Activated naive CD4-positive, alpha-beta T cell treated with anti-CD3 and anti-CD28 coated beads for 36 hours (primary cell): ENCODE measurements at regions not wholly inside any gene's neighbourhood (a gene's known extent, or its start where the extent isn't known, plus 50 kb on each side); places are given as distances from the start of the nearest gene placed in this dataset.
"Not testable (repeated sequence)": the region's sequence is repeated elsewhere in the genome, so short reads cannot be mapped to it uniquely, and the experiment has no call there.

Experiments
- CTCF ChIA-PET: fragments of 350-600 bp; sonication (Branson Sonifier 250); formaldehyde crosslinking; loops from one replicate; lab custom pipeline; 2021; ENCODE audit warnings: antibody characterized with exemption; lab: Charles Lee
- DNase-seq: peaks from one replicate; pipeline ENCODE4 v3.0.0-alpha.2; 2020
- H3K27ac Mint-ChIP-seq: one replicate; pipeline ENCODE4 v1.8.0; 2021; ENCODE audit warnings: mild to moderate bottlenecking, mixed read lengths
- H3K27me3 Mint-ChIP-seq: one replicate; pipeline ENCODE4 v1.8.0; 2021; ENCODE audit warnings: low read depth, mixed read lengths
- H3K36me3 Mint-ChIP-seq: one replicate; pipeline ENCODE4 v1.8.0; 2021; ENCODE audit warnings: low read depth, mixed read lengths
- H3K4me1 Mint-ChIP-seq: one replicate; pipeline ENCODE4 v1.8.0; 2021; ENCODE audit warnings: low read depth, mixed read lengths
- H3K4me3 Mint-ChIP-seq: one replicate; pipeline ENCODE4 v1.8.0; 2021; ENCODE audit warnings: mild to moderate bottlenecking, moderate library complexity, mixed read lengths
- H3K9me3 Mint-ChIP-seq: one replicate; pipeline ENCODE4 v1.8.0; 2021; ENCODE audit warnings: mixed read lengths
- intact Hi-C: fragments of 100-400 bp; cut with micrococcal nuclease; formaldehyde crosslinking; loops from one replicate; pipeline ENCODE4 v1.15.1; 2023

GRCh38 chr5:117160391-117160790, 585.8 kb upstream of the SEMA6A start:
- Mint-ChIP-seq H3K4me3 (no peak overlapping the region), H3K27me3 (no peaks in the 10 kb centered on the region), H3K27ac (no peak overlapping the region), H3K36me3 (no peaks in the 10 kb centered on the region), H3K9me3 (no peaks in the 10 kb centered on the region), H3K4me1 (no peaks in the 10 kb centered on the region)
- no peak for DNase-seq
- CTCF ChIA-PET = interaction anchor here (0.6 to 0.7 kb wide), 2 partner anchors 13 to 29 kb away, joined by 3 read pairs; no protein-coding TSS in a partner anchor
- intact Hi-C loops = no loop called here

- Mint-ChIP-seq H3K4me3 (no peak overlapping the region), H3K9me3 (peaks cover 1% of the 10 kb centered on the region), H3K27ac (no peak overlapping the region), H3K27me3 (no peaks in the 10 kb centered on the region), H3K36me3 (no peaks in the 10 kb centered on the region), H3K4me1 (no peaks in the 10 kb centered on the region)
- CTCF ChIA-PET = no interaction called here
- DNase-seq = no peak
- intact Hi-C loops = no loop called here
These were observed 574.7 kb upstream of the SEMA6A start for GRCh38 chr5:117149312-117149711.

GRCh38 chr5:117144086-117144485, 569.5 kb upstream of the SEMA6A start:
- Mint-ChIP-seq H3K27ac (no peak overlapping the region), H3K27me3 (no peaks in the 10 kb centered on the region)
- intact Hi-C loops = no loop called here

GRCh38 chr5:117143406-117143805, 568.8 kb upstream of the SEMA6A start:
- no peak for DNase-seq
- Mint-ChIP-seq H3K27ac (no peak overlapping the region), H3K36me3 (no peaks in the 10 kb centered on the region), H3K9me3 (no peaks in the 10 kb centered on the region), H3K4me3 (no peak overlapping the region), H3K27me3 (no peaks in the 10 kb centered on the region), H3K4me1 (no peaks in the 10 kb centered on the region)
- intact Hi-C loops = no loop called here
- CTCF ChIA-PET = no interaction called here

More at GRCh38 chr5:117144086-117144485, 569.5 kb upstream of the SEMA6A start:
- no peaks in the 10 kb centered on the region for H3K36me3 Mint-ChIP-seq
- CTCF ChIA-PET = no interaction called here
- H3K4me1 Mint-ChIP-seq = no peaks in the 10 kb centered on the region
- H3K4me3 Mint-ChIP-seq = no peak overlapping the region
- H3K9me3 Mint-ChIP-seq = no peaks in the 10 kb centered on the region
- DNase-seq = no peak

GRCh38 chr5:117138523-117138922, 563.9 kb upstream of the SEMA6A start:
- H3K36me3 Mint-ChIP-seq = no peaks in the 10 kb centered on the region
- CTCF ChIA-PET = no interaction called here
- no peaks in the 10 kb centered on the region for H3K27me3 Mint-ChIP-seq
- DNase-seq = no peak
- intact Hi-C loops = no loop called here
- H3K27ac Mint-ChIP-seq = no peak overlapping the region
- no peaks in the 10 kb centered on the region for H3K9me3 Mint-ChIP-seq
- H3K4me3 Mint-ChIP-seq = no peak overlapping the region
- no peaks in the 10 kb centered on the region for H3K4me1 Mint-ChIP-seq

- CTCF ChIA-PET = no interaction called here
- no peaks in the 10 kb centered on the region for H3K27me3 Mint-ChIP-seq
- H3K27ac Mint-ChIP-seq = no peak overlapping the region
- no peaks in the 10 kb centered on the region for H3K36me3 Mint-ChIP-seq
- peaks cover 2% of the 10 kb centered on the region for H3K9me3 Mint-ChIP-seq
- DNase-seq = no peak
- no peak overlapping the region for H3K4me3 Mint-ChIP-seq
- intact Hi-C loops = no loop called here
- H3K4me1 Mint-ChIP-seq = no peaks in the 10 kb centered on the region
These were observed 561.2 kb upstream of the SEMA6A start for GRCh38 chr5:117135851-117136250.

GRCh38 chr5:117133198-117133597, 558.6 kb upstream of the SEMA6A start:
- H3K27me3 Mint-ChIP-seq = no peaks in the 10 kb centered on the region
- no peak for DNase-seq
- no peak overlapping the region for H3K4me3 Mint-ChIP-seq
- H3K36me3 Mint-ChIP-seq = no peaks in the 10 kb centered on the region
- H3K4me1 Mint-ChIP-seq = no peaks in the 10 kb centered on the region
- H3K9me3 Mint-ChIP-seq = peaks cover 2% of the 10 kb centered on the region
- H3K27ac Mint-ChIP-seq = no peak overlapping the region
- CTCF ChIA-PET = no interaction called here
- intact Hi-C loops = no loop called here

- Mint-ChIP-seq H3K9me3 (peaks cover 2% of the 10 kb centered on the region), H3K27me3 (no peaks in the 10 kb centered on the region), H3K4me3 (no peak overlapping the region), H3K27ac (no peak overlapping the region), H3K36me3 (no peaks in the 10 kb centered on the region), H3K4me1 (no peaks in the 10 kb centered on the region)
- intact Hi-C loops = no loop called here
- DNase-seq = no peak
- CTCF ChIA-PET = no interaction called here
These were observed 557.3 kb upstream of the SEMA6A start for GRCh38 chr5:117131876-117132275.

GRCh38 chr5:117131048-117131679, 556.5 kb upstream of the SEMA6A start:
- intact Hi-C loops = no loop called here
- Mint-ChIP-seq H3K36me3 (no peaks in the 10 kb centered on the region), H3K27me3 (no peaks in the 10 kb centered on the region), H3K27ac (no peak overlapping the region), H3K4me3 (no peak overlapping the region), H3K4me1 (no peaks in the 10 kb centered on the region), H3K9me3 (peaks cover 2% of the 10 kb centered on the region)
- DNase-seq = no peak
- CTCF ChIA-PET = no interaction called here

GRCh38 chr5:117118499-117118898, 543.9 kb upstream of the SEMA6A start:
- H3K4me1 Mint-ChIP-seq = no peaks in the 10 kb centered on the region
- H3K9me3 Mint-ChIP-seq = peaks cover 12% of the 10 kb centered on the region
- CTCF ChIA-PET = no interaction called here
- no peaks in the 10 kb centered on the region for H3K36me3 Mint-ChIP-seq
- intact Hi-C loops = no loop called here
- no peak for DNase-seq
- no peak overlapping the region for H3K4me3 Mint-ChIP-seq
- H3K27ac Mint-ChIP-seq = no peak overlapping the region
- no peaks in the 10 kb centered on the region for H3K27me3 Mint-ChIP-seq

- intact Hi-C loops, H3K27ac Mint-ChIP-seq, H3K4me1 Mint-ChIP-seq, CTCF ChIA-PET, H3K27me3 Mint-ChIP-seq, DNase-seq, H3K4me3 Mint-ChIP-seq, H3K36me3 Mint-ChIP-seq: not testable (repeated sequence)
- H3K9me3 Mint-ChIP-seq = peaks cover 15% of the 10 kb centered on the region
These were observed 542.7 kb upstream of the SEMA6A start for GRCh38 chr5:117117314-117117713.

- no peak overlapping the region for H3K4me3 Mint-ChIP-seq
- peaks cover 19% of the 10 kb centered on the region for H3K9me3 Mint-ChIP-seq
- no peaks in the 10 kb centered on the region for H3K4me1 Mint-ChIP-seq
- CTCF ChIA-PET = no interaction called here
- DNase-seq = no peak
- H3K27me3 Mint-ChIP-seq = no peaks in the 10 kb centered on the region
- no peaks in the 10 kb centered on the region for H3K36me3 Mint-ChIP-seq
- no peak overlapping the region for H3K27ac Mint-ChIP-seq
- intact Hi-C loops = no loop called here
These were observed 535.9 kb upstream of the SEMA6A start for GRCh38 chr5:117110548-117110947.

GRCh38 chr5:117107859-117108258, 533.2 kb upstream of the SEMA6A start:
- no peaks in the 10 kb centered on the region for H3K36me3 Mint-ChIP-seq
- no peak overlapping the region for H3K4me3 Mint-ChIP-seq
- intact Hi-C loops = no loop called here
- no peaks in the 10 kb centered on the region for H3K4me1 Mint-ChIP-seq
- H3K27me3 Mint-ChIP-seq = no peaks in the 10 kb centered on the region
- CTCF ChIA-PET = no interaction called here
- no peak overlapping the region for H3K27ac Mint-ChIP-seq
- H3K9me3 Mint-ChIP-seq = peaks cover 7% of the 10 kb centered on the region
- no peak for DNase-seq
